Activated CD4-positive, alpha-beta memory T cell treated with anti-CD3 and anti-CD28 coated beads, Interleukin-2, amount 10 ng/mL, durations not matched to agents 7 days and 5 days (primary cell): ENCODE measurements at regions not wholly inside any gene's neighbourhood (a gene's known extent, or its start where the extent isn't known, plus 50 kb on each side); places are given as distances from the start of the nearest gene placed in this dataset.
A peak's percentile ranks its signal among the peaks of the same experiment; 100 is the strongest.

Experiments used
- CTCF ChIA-PET: fragments of 350-600 bp; sonication (Branson Sonifier 250); formaldehyde crosslinking; loops from one replicate; lab custom pipeline; 2021; ENCODE audit warnings: antibody characterized with exemption, inconsistent platforms; lab: Charles Lee
- POLR2A ChIA-PET: fragments of 350-600 bp; sonication (Branson Sonifier 250); formaldehyde crosslinking; loops from one replicate; lab custom pipeline; 2021; ENCODE audit warnings: antibody characterized with exemption; lab: Charles Lee
- DNase-seq: peaks from one replicate; pipeline ENCODE4 v3.0.0-alpha.2; 2020
- H3K27ac Mint-ChIP-seq: one replicate; pipeline ENCODE4 v1.8.0; 2021; ENCODE audit warnings: mild to moderate bottlenecking, mixed read lengths
- H3K27me3 Mint-ChIP-seq: one replicate; pipeline ENCODE4 v1.8.0; 2021; ENCODE audit warnings: mixed read lengths
- H3K36me3 Mint-ChIP-seq: one replicate; pipeline ENCODE4 v1.8.0; 2021; ENCODE audit warnings: low read depth, mixed read lengths
- H3K4me1 Mint-ChIP-seq: one replicate; pipeline ENCODE4 v1.8.0; 2021; ENCODE audit warnings: mixed read lengths
- H3K4me3 Mint-ChIP-seq: one replicate; pipeline ENCODE4 v1.8.0; 2021; ENCODE audit warnings: mild to moderate bottlenecking, mixed read lengths
- H3K9me3 Mint-ChIP-seq: one replicate; pipeline ENCODE4 v1.8.0; 2021; ENCODE audit warnings: mixed read lengths

DNA sequence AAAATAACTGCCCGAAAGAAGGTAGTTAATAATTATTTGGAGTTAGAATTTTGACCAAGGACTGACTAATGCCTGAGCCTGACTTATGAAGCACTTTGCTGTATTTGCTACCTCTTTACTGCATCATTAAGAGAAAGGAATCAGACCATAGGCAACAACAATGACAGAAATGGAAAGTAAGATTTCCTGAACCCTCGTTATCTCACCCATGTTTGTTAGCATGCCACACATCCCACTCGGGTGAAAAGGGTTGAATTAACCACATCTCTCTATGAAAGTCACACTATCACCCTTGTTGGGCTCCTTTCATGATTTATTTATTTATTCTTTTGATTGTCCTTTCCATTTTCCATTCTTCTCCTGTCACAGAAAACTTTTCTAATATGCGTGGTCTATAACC is 59.6 kb downstream of the OLIG3 start:
- Mint-ChIP-seq H3K27ac (no peak overlapping the region), H3K4me3 (no peak overlapping the region), H3K27me3 (peaks cover 8% of the 10 kb centered on the region), H3K9me3 (peaks cover under 1% of the 10 kb centered on the region), H3K4me1 (peaks cover 3% of the 10 kb centered on the region), H3K36me3 (no peaks in the 10 kb centered on the region)
- no peak for DNase-seq
- CTCF ChIA-PET: no interaction called here
- POLR2A ChIA-PET: no interaction called here

DNA sequence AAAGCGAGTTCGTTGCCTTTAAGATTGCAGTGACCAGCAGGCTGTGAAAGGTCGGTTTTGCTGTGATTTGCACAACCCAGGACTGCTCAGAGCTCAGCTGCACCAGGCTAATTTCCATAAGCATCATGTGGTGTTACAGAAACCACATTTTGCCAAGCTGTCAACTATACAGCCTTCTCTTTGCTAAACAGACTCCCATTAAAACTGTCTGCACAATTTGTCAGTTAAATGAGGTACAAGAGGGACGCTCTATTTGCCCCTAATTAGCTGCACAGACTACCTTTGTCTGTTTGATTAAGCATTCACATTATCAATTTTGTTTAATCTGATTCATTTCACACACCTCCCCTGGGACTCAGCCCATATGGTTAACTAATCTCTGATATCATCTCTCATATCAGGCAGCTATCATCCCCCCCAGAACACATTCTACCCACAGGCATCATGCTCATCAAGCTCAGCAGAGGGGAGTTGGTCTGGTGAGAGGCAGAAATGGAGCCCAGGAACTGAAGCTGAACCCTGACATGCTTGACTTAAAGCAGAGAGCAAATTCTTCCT is 62.1 kb downstream of the OLIG3 start:
- no peak for DNase-seq
- peaks cover 3% of the 10 kb centered on the region for H3K4me1 Mint-ChIP-seq
- H3K27me3 Mint-ChIP-seq: peaks cover 2% of the 10 kb centered on the region
- CTCF ChIA-PET: no interaction called here
- H3K9me3 Mint-ChIP-seq: no peaks in the 10 kb centered on the region
- H3K36me3 Mint-ChIP-seq: no peaks in the 10 kb centered on the region
- H3K4me3 Mint-ChIP-seq: no peak overlapping the region
- no peak overlapping the region for H3K27ac Mint-ChIP-seq
- POLR2A ChIA-PET: no interaction called here

DNA sequence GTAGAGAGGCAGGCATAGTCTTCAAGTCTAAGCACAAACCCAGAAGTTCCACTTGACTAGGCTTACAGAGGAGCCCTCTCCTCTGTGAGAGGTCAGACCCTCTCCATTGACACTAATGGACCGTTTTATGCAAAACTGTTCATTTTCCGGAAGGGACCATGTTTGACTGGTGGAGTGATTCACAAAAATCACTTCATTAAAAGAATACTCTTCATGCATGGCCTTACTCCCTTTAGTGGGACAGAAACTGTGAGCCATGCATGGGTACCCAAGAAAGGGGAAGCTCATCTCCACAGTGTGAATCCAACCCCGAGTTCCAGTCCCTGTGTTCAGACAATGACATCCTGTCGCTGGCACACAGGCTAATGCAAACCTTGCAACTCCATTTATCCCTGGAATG is 63.2 kb downstream of the OLIG3 start:
- DNase-seq: no peak
- POLR2A ChIA-PET: no interaction called here
- CTCF ChIA-PET: no interaction called here
- Mint-ChIP-seq H3K27me3 (peaks cover 2% of the 10 kb centered on the region), H3K4me3 (no peak overlapping the region), H3K4me1 (peaks cover 3% of the 10 kb centered on the region), H3K36me3 (no peaks in the 10 kb centered on the region), H3K27ac (no peak overlapping the region), H3K9me3 (no peaks in the 10 kb centered on the region)

DNA sequence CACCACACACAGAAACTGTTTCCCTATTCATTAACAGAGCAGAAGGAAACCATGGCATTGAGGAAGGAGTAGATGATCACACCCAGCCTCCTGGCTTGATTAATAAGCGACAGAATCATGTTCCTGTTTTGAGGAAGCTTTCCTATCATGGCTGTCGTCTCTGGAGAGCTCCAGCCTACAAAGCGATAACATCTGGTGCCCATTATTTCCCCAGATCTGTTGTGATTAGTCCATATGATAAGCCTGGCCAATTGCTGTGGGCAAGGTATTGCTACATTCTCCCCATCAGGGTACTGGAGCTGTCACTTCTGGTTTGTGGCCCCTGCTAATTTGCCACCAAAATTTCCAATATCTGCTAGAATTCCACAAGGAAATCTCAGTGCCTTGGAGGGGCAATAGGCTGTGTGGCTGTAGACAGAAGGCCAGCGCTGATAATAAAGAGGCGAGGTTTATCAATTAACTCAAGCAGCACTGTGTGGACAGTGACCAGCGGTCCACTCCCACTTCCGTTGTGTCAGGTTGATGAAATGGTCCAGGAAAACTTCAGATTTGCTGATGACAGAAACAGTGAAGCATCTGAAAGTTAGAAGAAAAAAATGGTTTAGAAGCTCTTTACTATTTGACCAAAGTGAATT is 66.4 kb downstream of the OLIG3 start:
- ChIA-PET CTCF (no interaction called here), POLR2A (no interaction called here)
- H3K4me3 Mint-ChIP-seq: no peak overlapping the region
- H3K9me3 Mint-ChIP-seq: no peaks in the 10 kb centered on the region
- H3K4me1 Mint-ChIP-seq: peaks cover 16% of the 10 kb centered on the region
- no peak overlapping the region for H3K27ac Mint-ChIP-seq
- no peaks in the 10 kb centered on the region for H3K36me3 Mint-ChIP-seq
- DNase-seq: no peak
- no peaks in the 10 kb centered on the region for H3K27me3 Mint-ChIP-seq

DNA sequence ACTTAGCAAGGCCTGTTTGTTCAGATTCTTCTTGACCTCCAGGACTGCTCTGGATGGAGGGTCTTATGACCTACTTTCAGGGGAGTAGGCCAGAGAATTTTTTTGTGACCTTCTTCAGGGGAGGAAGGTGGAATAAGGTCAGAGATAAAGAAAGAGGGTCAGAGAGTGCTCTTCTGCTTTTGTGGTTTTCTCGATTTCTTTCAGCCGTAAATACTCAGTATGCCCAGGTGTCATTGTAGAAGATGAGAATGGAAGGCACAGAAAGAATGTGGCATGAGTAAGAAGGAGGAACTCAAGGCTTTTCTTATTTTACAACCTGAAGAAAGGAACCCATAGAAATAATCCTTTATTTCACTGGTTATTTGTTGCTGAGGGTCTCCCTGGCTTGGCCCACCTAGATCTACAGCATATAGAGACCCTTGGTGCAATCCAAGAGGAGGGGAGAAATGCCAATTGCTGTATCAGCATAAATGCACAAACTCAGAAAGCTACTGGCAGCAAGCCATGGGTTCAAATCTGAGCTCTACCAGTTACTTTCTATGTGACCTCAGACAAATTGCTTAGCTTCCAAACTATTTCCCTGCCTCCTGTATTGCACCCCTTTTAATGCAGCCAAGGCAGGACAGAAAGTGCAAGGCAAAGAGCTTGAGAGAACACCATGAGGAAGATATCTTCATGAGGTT is 68.0 kb downstream of the OLIG3 start:
- H3K27ac Mint-ChIP-seq: no peak overlapping the region
- CTCF ChIA-PET: interaction anchor here (1.1 to 1.2 kb wide), 2 partner anchors 10 to 11 kb away, joined by 4 to 5 read pairs; no protein-coding TSS in a partner anchor
- H3K27me3 Mint-ChIP-seq: no peaks in the 10 kb centered on the region
- POLR2A ChIA-PET: no interaction called here
- no peaks in the 10 kb centered on the region for H3K36me3 Mint-ChIP-seq
- no peak for DNase-seq
- no peak overlapping the region for H3K4me3 Mint-ChIP-seq
- H3K4me1 Mint-ChIP-seq: peaks cover 16% of the 10 kb centered on the region
- H3K9me3 Mint-ChIP-seq: no peaks in the 10 kb centered on the region

DNA sequence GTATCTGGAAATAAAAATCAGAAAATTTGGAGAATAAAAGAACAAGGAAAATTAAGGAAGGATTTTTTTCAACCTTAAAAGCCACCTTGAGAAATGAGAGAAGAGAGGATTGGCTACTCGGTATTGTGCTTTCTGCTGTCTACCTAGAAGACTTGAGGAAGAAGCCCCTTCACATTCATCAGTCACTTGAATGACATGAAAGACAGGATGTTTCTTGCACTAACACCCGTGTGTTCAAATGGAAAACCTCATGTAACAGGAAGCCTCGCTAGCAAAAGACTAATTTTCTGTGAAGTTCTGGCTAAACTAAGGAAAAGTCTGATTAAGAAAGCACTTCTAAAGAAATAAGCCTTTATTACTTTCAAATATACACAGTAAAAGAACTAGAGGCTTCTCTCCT is 69.9 kb downstream of the OLIG3 start:
- Mint-ChIP-seq H3K4me1 (peaks cover 16% of the 10 kb centered on the region), H3K36me3 (no peaks in the 10 kb centered on the region), H3K27ac (no peak overlapping the region), H3K4me3 (no peak overlapping the region), H3K27me3 (no peaks in the 10 kb centered on the region), H3K9me3 (no peaks in the 10 kb centered on the region)
- DNase-seq: no peak
- ChIA-PET POLR2A (interaction anchor here (0.6 kb wide), 1 partner anchor 979 kb away, joined by 3 read pairs; no protein-coding TSS in a partner anchor), CTCF (interaction anchor here (1.2 to 2.0 kb wide), 2 partner anchors 9 to 166 kb away, joined by 4 to 10 read pairs; no protein-coding TSS in a partner anchor)

DNA sequence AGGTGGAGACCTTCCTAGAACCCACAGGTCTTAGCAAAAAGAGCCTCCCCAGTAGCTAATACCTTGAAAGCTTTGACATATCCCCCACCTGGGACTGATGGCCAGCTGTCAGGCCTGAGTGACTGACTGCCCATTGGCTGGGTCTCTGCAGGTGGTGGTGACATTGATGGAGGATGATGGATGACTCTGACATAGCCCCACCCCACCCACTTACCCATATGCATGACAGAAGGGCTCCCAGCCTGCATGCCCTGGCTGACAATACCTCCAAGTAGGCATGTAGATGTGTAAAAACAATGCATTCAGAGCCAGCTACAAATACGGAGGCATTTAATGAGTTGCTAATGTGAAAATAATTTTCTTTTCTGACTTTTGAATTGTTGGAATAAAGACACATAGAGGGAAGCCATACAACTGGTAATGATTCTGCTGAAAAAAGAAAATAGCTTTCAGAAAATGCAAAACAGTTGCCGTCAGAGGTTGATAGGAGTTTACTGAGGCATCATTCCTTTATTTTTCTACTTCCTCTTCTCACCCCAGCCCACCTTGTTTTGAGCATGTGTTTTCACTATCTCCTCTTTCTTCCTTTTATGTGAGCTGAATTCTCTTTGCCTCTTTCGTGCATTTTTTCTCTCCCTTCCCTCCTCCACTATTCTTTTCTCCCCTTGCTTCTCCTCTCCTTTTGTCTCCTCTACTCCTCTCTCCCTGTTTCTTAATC is 70.6 kb downstream of the OLIG3 start:
- Mint-ChIP-seq H3K4me1 (peaks cover 16% of the 10 kb centered on the region), H3K27me3 (no peaks in the 10 kb centered on the region), H3K36me3 (no peaks in the 10 kb centered on the region), H3K4me3 (no peak overlapping the region), H3K27ac (no peak overlapping the region), H3K9me3 (no peaks in the 10 kb centered on the region)
- CTCF ChIA-PET: interaction anchor here (1.2 to 2.0 kb wide), 2 partner anchors 8 to 166 kb away, joined by 4 to 10 read pairs; no protein-coding TSS in a partner anchor
- DNase-seq: no peak
- POLR2A ChIA-PET: no interaction called here

DNA sequence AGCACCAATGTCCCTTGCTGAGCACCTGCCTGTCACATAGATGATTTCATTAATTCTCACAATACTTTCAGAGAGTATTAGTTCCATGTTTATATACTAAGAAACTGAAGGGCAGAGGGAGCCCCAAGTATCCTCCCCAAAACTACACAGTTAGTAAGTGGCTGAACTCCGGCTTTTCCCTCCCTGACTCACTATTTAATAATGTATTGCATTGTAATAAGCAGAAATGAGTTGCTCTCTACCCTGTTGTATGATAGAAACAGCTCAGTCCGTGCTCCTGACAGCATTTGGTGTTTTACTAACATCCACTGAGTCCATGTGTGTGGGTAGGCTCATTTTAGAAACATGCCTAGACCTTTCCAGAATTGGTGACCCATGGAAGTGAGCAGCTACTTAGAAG is 76.8 kb downstream of the OLIG3 start:
- no peak for DNase-seq
- CTCF ChIA-PET: interaction anchor here (0.6 to 5.7 kb wide), 5 partner anchors 54 to 560 kb away, joined by 3 to 106 read pairs (median 5); no protein-coding TSS in a partner anchor
- Mint-ChIP-seq H3K9me3 (no peaks in the 10 kb centered on the region), H3K27me3 (no peaks in the 10 kb centered on the region), H3K4me1 (peaks cover 13% of the 10 kb centered on the region), H3K36me3 (no peaks in the 10 kb centered on the region), H3K27ac (no peak overlapping the region), H3K4me3 (no peak overlapping the region)
- POLR2A ChIA-PET: interaction anchor here (1.0 kb wide), 1 partner anchor 172 kb away, joined by 3 read pairs; no protein-coding TSS in a partner anchor

DNA sequence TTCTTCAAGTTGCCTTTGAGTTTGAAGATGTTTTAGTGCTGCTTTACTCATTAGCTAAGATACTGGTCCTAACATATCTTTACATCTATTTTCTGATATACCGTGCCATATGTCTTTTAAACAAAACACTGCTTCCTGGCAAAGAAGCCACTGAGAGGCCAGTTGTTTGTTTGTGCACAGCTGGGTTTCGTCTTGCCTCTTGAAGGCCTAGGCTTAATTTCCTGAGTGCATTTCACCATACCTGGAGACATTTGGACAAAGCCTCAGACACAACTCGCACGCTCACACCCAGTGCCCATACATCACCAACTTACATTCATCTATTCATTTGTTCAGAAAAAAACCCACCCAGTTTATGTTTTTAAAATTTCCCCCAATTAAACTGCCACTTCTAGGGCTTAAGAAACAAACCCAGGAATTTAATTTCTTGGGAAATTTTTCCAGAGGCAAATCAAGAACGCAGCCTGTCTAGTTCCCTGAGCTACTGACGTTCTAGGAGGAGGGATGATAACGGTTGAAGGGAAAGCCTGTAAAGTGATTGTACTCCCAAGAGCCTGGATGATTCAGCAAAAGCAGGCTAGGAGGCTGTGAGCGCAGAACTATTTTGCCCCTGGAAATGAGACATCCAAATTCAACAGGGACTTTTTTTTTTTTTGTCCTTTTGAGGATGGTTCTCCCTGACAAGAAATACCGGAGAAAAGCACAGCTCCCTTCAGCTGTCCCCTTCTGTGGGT is 77.7 kb downstream of the OLIG3 start:
- Mint-ChIP-seq H3K9me3 (no peaks in the 10 kb centered on the region), H3K27me3 (no peaks in the 10 kb centered on the region), H3K4me1 (peaks cover 13% of the 10 kb centered on the region), H3K4me3 (no peak overlapping the region), H3K27ac (no peak overlapping the region), H3K36me3 (no peaks in the 10 kb centered on the region)
- ChIA-PET POLR2A (no interaction called here), CTCF (interaction anchor here (0.9 to 5.7 kb wide), 6 partner anchors 10 to 102 kb away, joined by 3 to 106 read pairs (median 8); no protein-coding TSS in a partner anchor)
- no peak for DNase-seq

DNA sequence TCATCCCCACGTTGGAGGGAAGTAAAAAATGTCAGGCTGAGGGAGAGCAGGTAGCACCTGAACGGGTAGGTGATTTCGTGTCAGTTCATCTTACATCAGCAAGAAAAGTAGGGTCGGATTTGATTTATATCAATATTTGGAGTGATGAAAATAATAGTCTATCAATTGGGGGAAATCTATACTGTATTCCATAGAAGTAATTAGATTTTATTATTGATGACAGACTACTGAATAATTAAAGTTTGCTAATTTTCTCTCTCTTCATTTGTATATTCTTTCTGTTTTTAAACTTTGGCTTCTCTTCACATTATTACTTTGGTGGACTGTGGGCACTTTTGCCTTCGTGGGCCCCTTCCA is 78.4 kb downstream of the OLIG3 start:
- H3K4me3 Mint-ChIP-seq: peak overlapping the region; percentile 76
- H3K36me3 Mint-ChIP-seq: no peaks in the 10 kb centered on the region
- H3K27ac Mint-ChIP-seq: peak overlapping the region; percentile 79
- no peaks in the 10 kb centered on the region for H3K9me3 Mint-ChIP-seq
- peaks cover 13% of the 10 kb centered on the region for H3K4me1 Mint-ChIP-seq
- POLR2A ChIA-PET: interaction anchor here (1.0 to 1.8 kb wide), 3 partner anchors 30 to 74 kb away, joined by 3 to 18 read pairs (median 3); no protein-coding TSS in a partner anchor
- no peak for DNase-seq
- no peaks in the 10 kb centered on the region for H3K27me3 Mint-ChIP-seq
- CTCF ChIA-PET: interaction anchor here (0.6 to 5.7 kb wide), 32 partner anchors 9 to 339 kb away, joined by 3 to 106 read pairs (median 4); no protein-coding TSS in a partner anchor

DNA sequence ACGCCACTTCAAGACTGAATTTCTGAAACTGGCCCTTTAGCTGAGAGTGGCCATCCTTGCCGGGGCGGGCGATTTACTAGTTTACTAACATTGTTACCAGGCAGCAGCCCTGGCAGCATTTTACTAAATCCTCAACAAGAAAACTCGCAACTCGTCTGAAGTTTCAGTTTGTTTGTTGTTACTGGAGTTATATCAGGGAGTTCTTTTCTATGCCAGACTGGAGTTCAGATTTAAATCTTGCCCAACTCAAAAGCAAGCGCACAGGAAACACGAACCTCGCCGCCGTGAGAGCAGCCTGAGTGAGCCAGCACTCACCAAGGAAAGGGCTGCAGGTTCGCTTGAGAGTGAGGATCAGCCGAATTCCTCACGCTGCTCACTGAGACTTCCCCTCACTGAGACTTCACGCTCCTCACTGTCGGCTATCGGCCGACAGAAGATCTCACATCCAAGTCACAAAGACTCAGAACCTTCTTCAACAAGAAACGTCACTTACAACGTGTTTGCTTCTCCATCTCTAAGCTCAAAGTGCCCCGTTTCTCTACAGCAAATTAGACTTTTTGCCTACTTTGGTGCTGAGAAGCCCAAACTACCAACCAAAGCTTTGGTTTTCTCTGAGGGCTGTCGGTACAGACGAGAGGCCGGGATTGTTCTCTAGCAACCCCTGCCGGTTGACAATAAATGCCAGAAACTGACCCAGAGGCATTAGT is 78.9 kb downstream of the OLIG3 start:
- Mint-ChIP-seq H3K36me3 (no peaks in the 10 kb centered on the region), H3K27ac (peak overlapping the region; percentile 79), H3K4me3 (peak overlapping the region; percentile 76), H3K27me3 (no peaks in the 10 kb centered on the region), H3K9me3 (no peaks in the 10 kb centered on the region), H3K4me1 (peaks cover 13% of the 10 kb centered on the region)
- POLR2A ChIA-PET: interaction anchor here (0.6 to 1.8 kb wide), 5 partner anchors 13 to 818 kb away, joined by 3 to 18 read pairs (median 3); no protein-coding TSS in a partner anchor
- CTCF ChIA-PET: interaction anchor here (0.6 to 5.7 kb wide), 35 partner anchors 9 to 338 kb away, joined by 3 to 106 read pairs (median 4); no protein-coding TSS in a partner anchor
- DNase-seq: peak; percentile 78
